NCI-H446 treated with DMSO at 0.1 percent for 48 hours (cell line): ENCODE measurements at regions not wholly inside any gene's neighbourhood (a gene's known extent, or its start where the extent isn't known, plus 50 kb on each side); places are given as distances from the start of the nearest gene placed in this dataset.

Experiments
- DNase-seq: peaks from one replicate; lab custom pipeline; 2025; lab: John Stamatoyannopoulos, UW

- DNase-seq: no peak
Observed at GRCh38 chr3:116929505-116930222, 220.1 kb downstream of the TUSC7 start.

GRCh38 chr3:116930786-116931185, 221.2 kb downstream of the TUSC7 start:
- no peak for DNase-seq

- DNase-seq: no peak
Observed at GRCh38 chr3:116939091-116939490, 229.5 kb downstream of the TUSC7 start.

GRCh38 chr3:116939550-116939949, 230.0 kb downstream of the TUSC7 start:
- DNase-seq: no peak

GRCh38 chr3:116940719-116941118, 231.1 kb downstream of the TUSC7 start:
- no peak for DNase-seq

- DNase-seq: no peak
Observed at GRCh38 chr3:116946376-116946775, 236.8 kb downstream of the TUSC7 start.

- DNase-seq: no peak
Observed at GRCh38 chr3:116947148-116947547, 237.6 kb downstream of the TUSC7 start.

GRCh38 chr3:116947809-116948208, 238.2 kb downstream of the TUSC7 start:
- DNase-seq: no peak

- no peak for DNase-seq
Observed at GRCh38 chr3:116950301-116951055, 240.9 kb downstream of the TUSC7 start.

- no peak for DNase-seq
Observed at GRCh38 chr3:116951610-116952009, 242.0 kb downstream of the TUSC7 start.

- no peak for DNase-seq
Observed at GRCh38 chr3:116958291-116958690, 248.7 kb downstream of the TUSC7 start.

GRCh38 chr3:116961106-116961505, 251.5 kb downstream of the TUSC7 start:
- DNase-seq: no peak

GRCh38 chr3:116963802-116964201, 254.2 kb downstream of the TUSC7 start:
- no peak for DNase-seq

GRCh38 chr3:116966649-116967048, 257.1 kb downstream of the TUSC7 start:
- DNase-seq: no peak

GRCh38 chr3:116969135-116969534, 259.6 kb downstream of the TUSC7 start:
- DNase-seq: no peak

- no peak for DNase-seq
Observed at GRCh38 chr3:116969646-116970045, 260.1 kb downstream of the TUSC7 start.

GRCh38 chr3:116971531-116971930, 262.0 kb downstream of the TUSC7 start:
- DNase-seq: no peak

GRCh38 chr3:116974702-116975101, 265.1 kb downstream of the TUSC7 start:
- DNase-seq: no peak

- no peak for DNase-seq
Observed at GRCh38 chr3:116977441-116977840, 267.9 kb downstream of the TUSC7 start.

- no peak for DNase-seq
Observed at GRCh38 chr3:116980099-116980498, 270.5 kb downstream of the TUSC7 start.

GRCh38 chr3:116981089-116981488, 271.5 kb downstream of the TUSC7 start:
- no peak for DNase-seq

- no peak for DNase-seq
Observed at GRCh38 chr3:116984301-116984700, 274.7 kb downstream of the TUSC7 start.

- no peak for DNase-seq
Observed at GRCh38 chr3:116994351-116994879, 284.8 kb downstream of the TUSC7 start.
